Panc1 (cell line): ENCODE measurements at regions not wholly inside any gene's neighbourhood (a gene's known extent, or its start where the extent isn't known, plus 50 kb on each side); places are given as distances from the start of the nearest gene placed in this dataset.

Experiments used
- ATAC-seq: fragments of 200-7000 bp; cut with Tn5 transposase; 2 replicates; pipeline ENCODE4 v1.9.1; 2020; ENCODE audit warnings: mild to moderate bottlenecking, moderate library complexity
- BruUV-seq: library from RNA; stranded (reverse); fragments of 400-500 nt; replicated peaks from 2 replicates; lab custom pipeline; 2021; lab: Mats Ljungman, UMichigan
- CTCF ChIA-PET: fragments of 300-600 bp; sonication (Branson Sonifier 250); formaldehyde crosslinking; loops from one replicate; lab custom pipeline; 2022; ENCODE audit warnings: antibody characterized with exemption; lab: Charles Lee
- POLR2A ChIA-PET: fragments of 300-600 bp; sonication (Branson Sonifier 250); formaldehyde crosslinking; loops from one replicate; lab custom pipeline; 2022; ENCODE audit warnings: antibody characterized with exemption; lab: Charles Lee
- DNase-seq: peaks from one replicate; pipeline ENCODE4 v3.0.0-alpha.2; 2010; ENCODE audit warnings: low read depth, low spot score
- H3K27ac ChIP-seq: 2 replicates; pipeline ENCODE4 v1.5.1; 2011; ENCODE audit warnings: mild to moderate bottlenecking, low read length, inconsistent platforms
- H3K27me3 ChIP-seq: fragments of 200-500 bp; sonication (Bioruptor generic); 2 replicates; pipeline ENCODE4 v1.6.0; 2014; ENCODE audit warnings: low read length, inconsistent platforms; ENCODE audit not compliant: control insufficient read depth, insufficient read depth
- H3K36me3 ChIP-seq: fragments of 200-500 bp; sonication (Bioruptor generic); 2 replicates; pipeline ENCODE4 v1.5.1; 2014; ENCODE audit warnings: inconsistent platforms, mild to moderate bottlenecking, low read length, moderate library complexity; ENCODE audit not compliant: control insufficient read depth, insufficient read depth
- H3K4me1 ChIP-seq: 2 replicates; pipeline ENCODE4 v1.5.1; 2011; ENCODE audit warnings: inconsistent platforms, mild to moderate bottlenecking, low read length, moderate library complexity; ENCODE audit not compliant: control insufficient read depth, insufficient read depth
- H3K4me3 ChIP-seq, 2 experiments: 2 replicates each; pipeline ENCODE4 v1.5.1; 2011 to 2012; ENCODE audit warnings: low read depth in 2 of 2, low read length in 2 of 2, mild to moderate bottlenecking in 2 of 2, inconsistent platforms in 1 of 2, moderate library complexity in 1 of 2
- H3K9me3 ChIP-seq: fragments of 200-500 bp; sonication (Bioruptor generic); 2 replicates; pipeline ENCODE4 v1.5.1; 2014; ENCODE audit warnings: low read depth, mild to moderate bottlenecking, inconsistent platforms, low read length, moderate library complexity; ENCODE audit not compliant: control insufficient read depth, insufficient read depth
- POLR2AphosphoS5 ChIP-seq: IDR thresholded peaks from 2 replicates; pipeline ENCODE4 v1.6.1; 2012; ENCODE audit warnings: mild to moderate bottlenecking, low read depth, low read length, moderate library complexity
- SIN3A ChIP-seq: IDR thresholded peaks from 2 replicates; pipeline ENCODE4 v1.6.1; 2012; ENCODE audit warnings: low read depth, mild to moderate bottlenecking, low read length, moderate library complexity, borderline replicate concordance; ENCODE audit not compliant: insufficient read depth
- TCF7L2 ChIP-seq: IDR thresholded peaks from 2 replicates; pipeline ENCODE4 v1.6.1; 2011; ENCODE audit warnings: mild to moderate bottlenecking, low read depth, low read length, inconsistent platforms
- in situ Hi-C: cut with HindIII; loops from 2 replicates; pipeline ENCODE4 v1.10.0; 2016; ENCODE audit warnings: low sequenced_read_pairs, low pct_unique_long_range_greater_than_20kb
- intact Hi-C: fragments of 100-400 bp; cut with micrococcal nuclease; formaldehyde crosslinking; loops from one replicate; pipeline ENCODE4 v1.10.0; 2022; ENCODE audit not compliant: unreplicated experiment
- TF ChIP-seq, protein P1 (sequence below), 2 experiments: IDR thresholded peaks; 2 replicates each; pipeline ENCODE4 v1.6.1; 2011 to 2012; ENCODE audit warnings: low read depth in 2 of 2, control low read depth in 1 of 2, low read length in 1 of 2, mild to moderate bottlenecking in 1 of 2, moderate library complexity in 1 of 2; ENCODE audit not compliant: insufficient read depth in 1 of 2
- TF ChIP-seq, protein P2 (sequence below): fragments of 450-650 bp; IDR thresholded peaks from 2 replicates; pipeline ENCODE4 v1.5.1; 2017; ENCODE audit warnings: mild to moderate bottlenecking

DNA sequence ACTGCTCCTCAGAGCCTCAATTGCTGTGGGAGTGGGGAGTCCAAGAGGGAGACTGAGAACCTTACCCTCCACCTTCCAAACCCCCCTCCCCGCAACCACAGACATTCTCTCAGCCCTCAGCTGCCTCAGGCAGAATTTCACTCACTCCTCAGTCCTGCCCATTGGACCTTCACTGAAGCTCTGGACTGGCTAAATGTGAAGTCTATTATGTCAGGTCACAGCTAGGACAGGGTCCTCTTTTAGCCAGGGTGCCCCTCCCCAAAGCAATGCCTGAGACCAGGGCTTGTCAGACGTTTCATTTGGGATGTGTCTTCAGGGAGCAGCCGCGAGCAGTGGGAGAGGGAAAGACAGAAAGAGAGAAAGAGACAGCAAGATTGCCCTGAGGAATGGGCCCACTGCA, 199.3 kb upstream of the CCDC68 start:
- BruUV-seq, result no TSS peak
- no peak for ATAC-seq
- TF ChIP-seq TCF7L2 (no peak), SIN3A (no peak), POLR2AphosphoS5 (no peak)
- TF ChIP-seq, protein P1, sequence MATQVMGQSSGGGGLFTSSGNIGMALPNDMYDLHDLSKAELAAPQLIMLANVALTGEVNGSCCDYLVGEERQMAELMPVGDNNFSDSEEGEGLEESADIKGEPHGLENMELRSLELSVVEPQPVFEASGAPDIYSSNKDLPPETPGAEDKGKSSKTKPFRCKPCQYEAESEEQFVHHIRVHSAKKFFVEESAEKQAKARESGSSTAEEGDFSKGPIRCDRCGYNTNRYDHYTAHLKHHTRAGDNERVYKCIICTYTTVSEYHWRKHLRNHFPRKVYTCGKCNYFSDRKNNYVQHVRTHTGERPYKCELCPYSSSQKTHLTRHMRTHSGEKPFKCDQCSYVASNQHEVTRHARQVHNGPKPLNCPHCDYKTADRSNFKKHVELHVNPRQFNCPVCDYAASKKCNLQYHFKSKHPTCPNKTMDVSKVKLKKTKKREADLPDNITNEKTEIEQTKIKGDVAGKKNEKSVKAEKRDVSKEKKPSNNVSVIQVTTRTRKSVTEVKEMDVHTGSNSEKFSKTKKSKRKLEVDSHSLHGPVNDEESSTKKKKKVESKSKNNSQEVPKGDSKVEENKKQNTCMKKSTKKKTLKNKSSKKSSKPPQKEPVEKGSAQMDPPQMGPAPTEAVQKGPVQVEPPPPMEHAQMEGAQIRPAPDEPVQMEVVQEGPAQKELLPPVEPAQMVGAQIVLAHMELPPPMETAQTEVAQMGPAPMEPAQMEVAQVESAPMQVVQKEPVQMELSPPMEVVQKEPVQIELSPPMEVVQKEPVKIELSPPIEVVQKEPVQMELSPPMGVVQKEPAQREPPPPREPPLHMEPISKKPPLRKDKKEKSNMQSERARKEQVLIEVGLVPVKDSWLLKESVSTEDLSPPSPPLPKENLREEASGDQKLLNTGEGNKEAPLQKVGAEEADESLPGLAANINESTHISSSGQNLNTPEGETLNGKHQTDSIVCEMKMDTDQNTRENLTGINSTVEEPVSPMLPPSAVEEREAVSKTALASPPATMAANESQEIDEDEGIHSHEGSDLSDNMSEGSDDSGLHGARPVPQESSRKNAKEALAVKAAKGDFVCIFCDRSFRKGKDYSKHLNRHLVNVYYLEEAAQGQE (IDR thresholded peaks at IDR 0.05; ENCODE audit: insufficient read depth in 1 of 2, low read depth in 2 of 2, low read length in 1 of 2), result no peak
- TF ChIP-seq, protein P2, sequence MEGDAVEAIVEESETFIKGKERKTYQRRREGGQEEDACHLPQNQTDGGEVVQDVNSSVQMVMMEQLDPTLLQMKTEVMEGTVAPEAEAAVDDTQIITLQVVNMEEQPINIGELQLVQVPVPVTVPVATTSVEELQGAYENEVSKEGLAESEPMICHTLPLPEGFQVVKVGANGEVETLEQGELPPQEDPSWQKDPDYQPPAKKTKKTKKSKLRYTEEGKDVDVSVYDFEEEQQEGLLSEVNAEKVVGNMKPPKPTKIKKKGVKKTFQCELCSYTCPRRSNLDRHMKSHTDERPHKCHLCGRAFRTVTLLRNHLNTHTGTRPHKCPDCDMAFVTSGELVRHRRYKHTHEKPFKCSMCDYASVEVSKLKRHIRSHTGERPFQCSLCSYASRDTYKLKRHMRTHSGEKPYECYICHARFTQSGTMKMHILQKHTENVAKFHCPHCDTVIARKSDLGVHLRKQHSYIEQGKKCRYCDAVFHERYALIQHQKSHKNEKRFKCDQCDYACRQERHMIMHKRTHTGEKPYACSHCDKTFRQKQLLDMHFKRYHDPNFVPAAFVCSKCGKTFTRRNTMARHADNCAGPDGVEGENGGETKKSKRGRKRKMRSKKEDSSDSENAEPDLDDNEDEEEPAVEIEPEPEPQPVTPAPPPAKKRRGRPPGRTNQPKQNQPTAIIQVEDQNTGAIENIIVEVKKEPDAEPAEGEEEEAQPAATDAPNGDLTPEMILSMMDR, result no peak
- no peaks in the 10 kb centered on the region for H3K4me1 ChIP-seq
- H3K36me3 ChIP-seq, result no peaks in the 10 kb centered on the region
- no peak overlapping the region for H3K4me3 ChIP-seq
- intact Hi-C loops (no loop called here), in situ Hi-C loops (no loop called here)
- no peak overlapping the region for H3K27ac ChIP-seq
- H3K9me3 ChIP-seq, result no peaks in the 10 kb centered on the region
- no peaks in the 10 kb centered on the region for H3K27me3 ChIP-seq
- POLR2A ChIA-PET, result no interaction called here
- CTCF ChIA-PET, result no interaction called here
- DNase-seq, result no peak

DNA sequence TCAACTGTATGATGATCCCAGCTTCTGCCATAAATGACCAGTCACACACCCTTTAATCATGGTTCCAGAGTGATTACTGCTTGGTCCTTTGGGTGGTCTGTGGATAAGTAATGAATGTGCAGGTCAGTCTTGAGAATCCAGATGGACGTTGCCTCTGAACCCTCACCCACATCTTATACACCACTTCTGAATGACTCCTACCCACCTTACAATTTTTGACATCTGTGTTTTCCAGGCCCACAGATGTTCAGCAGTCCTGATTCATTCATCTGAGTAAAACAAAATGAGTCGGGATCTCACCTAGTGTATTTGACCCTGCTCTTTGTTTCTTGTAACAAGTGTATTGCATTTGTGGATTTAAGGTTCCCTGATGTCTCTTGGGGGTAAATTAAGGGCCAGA, 194.1 kb upstream of the CCDC68 start:
- H3K27ac ChIP-seq, result no peak overlapping the region
- no peaks in the 10 kb centered on the region for H3K27me3 ChIP-seq
- in situ Hi-C loops, result no loop called here
- DNase-seq (no peak), ATAC-seq (no peak)
- TF ChIP-seq POLR2AphosphoS5 (no peak), SIN3A (no peak), TCF7L2 (no peak)
- TF ChIP-seq, protein P1 (IDR thresholded peaks at IDR 0.05; ENCODE audit: insufficient read depth in 1 of 2, low read depth in 2 of 2, low read length in 1 of 2), result no peak
- TF ChIP-seq, protein P2, result no peak
- ChIA-PET POLR2A (no interaction called here), CTCF (no interaction called here)
- BruUV-seq, result no TSS peak
- H3K4me3 ChIP-seq, result no peak overlapping the region
- no peaks in the 10 kb centered on the region for H3K4me1 ChIP-seq
- intact Hi-C loops, result no loop called here
- no peaks in the 10 kb centered on the region for H3K36me3 ChIP-seq
- H3K9me3 ChIP-seq, result no peaks in the 10 kb centered on the region
